A673 (cell line): ENCODE measurements at regions not wholly inside any gene's neighbourhood (a gene's known extent, or its start where the extent isn't known, plus 50 kb on each side); places are given as distances from the start of the nearest gene placed in this dataset.

Experiments used
- CTCF ChIP-seq: fragments of 300-800, 200-600 bp; sonication (generic); conservative IDR thresholded peaks from 2 replicates; pipeline ENCODE4 v1.5.1; 2017; ENCODE audit warnings: low read depth, mild to moderate bottlenecking, antibody characterized with exemption, low read length, moderate library complexity, mixed read lengths
- EZH2 ChIP-seq: fragments of 200-600 bp; sonication (generic); IDR thresholded peaks from 2 replicates; pipeline ENCODE4 v1.6.1; 2017; ENCODE audit warnings: borderline replicate concordance, low read depth, mild to moderate bottlenecking, mixed read lengths, antibody characterized with exemption, low read length; ENCODE audit not compliant: poor library complexity, severe bottlenecking

- TF ChIP-seq CTCF, result no peak
- no peak for TF ChIP-seq EZH2
These were observed 521.0 kb upstream of the CCNG1 start for GRCh38 chr5:162916368-162916767.
